22Rv1 (cell line): ENCODE measurements at regions not wholly inside any gene's neighbourhood (a gene's known extent, or its start where the extent isn't known, plus 50 kb on each side); places are given as distances from the start of the nearest gene placed in this dataset.

Experiments
- CTCF ChIP-seq: fragments of 450-650 bp; IDR thresholded peaks from 2 replicates; pipeline ENCODE4 v1.5.1; 2017; ENCODE audit warnings: mild to moderate bottlenecking
- ZFX ChIP-seq: fragments of 450-650 bp; IDR thresholded peaks from 2 replicates; pipeline ENCODE4 v1.6.1; 2017; ENCODE audit warnings: antibody characterized with exemption, borderline replicate concordance

- TF ChIP-seq CTCF (no peak), ZFX (no peak)
Measured at GRCh38 chr10:109698086-109698485, 225.2 kb downstream of the XPNPEP1 start.
